ENCODE measurements at regions not wholly inside any gene's neighbourhood (a gene's known extent, or its start where the extent isn't known, plus 50 kb on each side); places are given as distances from the start of the nearest gene placed in this dataset.
"Not testable (repeated sequence)": the region's sequence is repeated elsewhere in the genome, so short reads cannot be mapped to it uniquely, and the experiment has no call there.

GRCh38 chr14:105641075-105641937 lies 114.9 kb downstream of the TMEM121 start:
- H3K4me3 Mint-ChIP-seq, result no peak overlapping the region
- WGBS (ENCODE audit: insufficient coverage), result 93% methylated on average over 13 of the region's 17 CpGs
- Histone ChIP-seq H3K4me1 (ENCODE audit: control insufficient read depth in 2 of 2, insufficient read depth in 2 of 2, low read length in 2 of 2) (peaks cover 0 to 12% of the 10 kb centered on the region in 2 donors), H3K79me2 (ENCODE audit: control insufficient read depth, insufficient read depth, low read length) (no peaks in the 10 kb centered on the region), H4K20me1 (ENCODE audit: control insufficient read depth, insufficient read depth, low read length, poor library complexity, severe bottlenecking) (no peaks in the 10 kb centered on the region), H3K9me3 (ENCODE audit: control extremely low read depth in 1 of 3, control insufficient read depth in 2 of 3, insufficient read depth in 1 of 3, low read length in 2 of 3) (no peaks in the 10 kb centered on the region), H3K36me3 (replicated peaks in 1 of 2; ENCODE audit: control extremely low read depth in 1 of 2, control insufficient read depth in 1 of 2, extremely low read depth in 1 of 2, insufficient read depth in 2 of 2, low read length in 1 of 2) (peaks cover 0 to 22% of the 10 kb centered on the region in 2 experiments), H3K9ac (ENCODE audit: low read length) (no peak overlapping the region), H3K4me2 (replicated peaks; ENCODE audit: low read depth, low read length, poor library complexity, severe bottlenecking) (no peak overlapping the region), H2AFZ (ENCODE audit: insufficient read depth, low read depth, low read length, poor library complexity, severe bottlenecking) (no peak overlapping the region), H3K4me3 (ENCODE audit: control extremely low read depth in 1 of 5, extremely low read depth in 1 of 5, insufficient read depth in 1 of 5, low read depth in 2 of 5, low read length in 4 of 5) (no peak overlapping the region), H3K27ac (ENCODE audit: low read length in 2 of 2) (no peak overlapping the region), H3K27me3 (replicated peaks in 1 of 4; ENCODE audit: control extremely low read depth in 1 of 4, control insufficient read depth in 3 of 4, insufficient read depth in 4 of 4, low read length in 3 of 4) (no peaks in the 10 kb centered on the region)
- POLR2A ChIA-PET, result interaction anchor here (0.6 to 0.7 kb wide), 2 partner anchors 159 to 943 kb away, joined by 11 to 12 read pairs; no protein-coding TSS in a partner anchor
- no peak for ATAC-seq (ENCODE audit: low read depth)
- H3K4me1 Mint-ChIP-seq, result peaks cover 15% of the 10 kb centered on the region
- H3K9me3 Mint-ChIP-seq (ENCODE audit: insufficient read depth), result no peaks in the 10 kb centered on the region
- TF ChIP-seq CTCF (IDR thresholded peaks at IDR 0.05), result no peak
- no peak for TF ChIP-seq EZH2 (IDR thresholded peaks at IDR 0.05; ENCODE audit: borderline replicate concordance, insufficient read depth, low read depth, low read length, poor library complexity, severe bottlenecking)
- peak overlapping the region; percentile 74 for H3K27ac Mint-ChIP-seq
- no peaks in the 10 kb centered on the region for H3K27me3 Mint-ChIP-seq
- DNase-seq, result no peak
- CTCF ChIA-PET, result no interaction called here
- intact Hi-C loops (cut with micrococcal nuclease), result no loop called here

GRCh38 chr14:105641951-105642350 lies 115.6 kb downstream of the TMEM121 start:
- H3K27ac Mint-ChIP-seq; H3K9ac ChIP-seq (ENCODE audit: low read length); H2AFZ ChIP-seq (ENCODE audit: insufficient read depth, low read depth, low read length, poor library complexity, severe bottlenecking); CTCF ChIA-PET; DNase-seq; H3K9me3 ChIP-seq (ENCODE audit: control extremely low read depth in 1 of 3, control insufficient read depth in 2 of 3, insufficient read depth in 1 of 3, low read length in 2 of 3); H3K9me3 Mint-ChIP-seq (ENCODE audit: insufficient read depth); H3K4me3 Mint-ChIP-seq; H3K27ac ChIP-seq (ENCODE audit: low read length in 2 of 2); H3K4me2 ChIP-seq (replicated peaks; ENCODE audit: low read depth, low read length, poor library complexity, severe bottlenecking); H3K27me3 Mint-ChIP-seq; H3K79me2 ChIP-seq (ENCODE audit: control insufficient read depth, insufficient read depth, low read length); H3K4me3 ChIP-seq (ENCODE audit: control extremely low read depth in 1 of 5, extremely low read depth in 1 of 5, insufficient read depth in 1 of 5, low read depth in 2 of 5, low read length in 4 of 5); H4K20me1 ChIP-seq (ENCODE audit: control insufficient read depth, insufficient read depth, low read length, poor library complexity, severe bottlenecking); intact Hi-C loops (cut with micrococcal nuclease); H3K27me3 ChIP-seq (replicated peaks in 1 of 4; ENCODE audit: control extremely low read depth in 1 of 4, control insufficient read depth in 3 of 4, insufficient read depth in 4 of 4, low read length in 3 of 4); ATAC-seq (ENCODE audit: low read depth): not testable (repeated sequence)
- WGBS (ENCODE audit: insufficient coverage), result 95% methylated on average over 4 of the region's 12 CpGs
- peaks cover 18% of the 10 kb centered on the region for H3K4me1 Mint-ChIP-seq
- POLR2A ChIA-PET, result interaction anchor here (0.7 kb wide), 1 partner anchor 942 kb away, joined by 11 read pairs; no protein-coding TSS in a partner anchor
- Histone ChIP-seq H3K36me3 (replicated peaks in 1 of 2; ENCODE audit: control extremely low read depth in 1 of 2, control insufficient read depth in 1 of 2, extremely low read depth in 1 of 2, insufficient read depth in 2 of 2, low read length in 1 of 2) (peaks cover 0 to 29% of the 10 kb centered on the region in 2 experiments), H3K4me1 (ENCODE audit: control insufficient read depth in 2 of 2, insufficient read depth in 2 of 2, low read length in 2 of 2) (peaks cover 5 to 19% of the 10 kb centered on the region in 2 donors)

GRCh38 chr14:105642486-105642885 lies 116.1 kb downstream of the TMEM121 start:
- WGBS (ENCODE audit: insufficient coverage), result no CpG with 5 or more reads among the region's 19 CpGs
- H3K27ac Mint-ChIP-seq, result peak overlapping the region; percentile 32
- H3K4me1 ChIP-seq (ENCODE audit: control insufficient read depth in 2 of 2, insufficient read depth in 2 of 2, low read length in 2 of 2), result peaks cover 6 to 22% of the 10 kb centered on the region in 2 donors
- peaks cover 0 to 31% of the 10 kb centered on the region in 2 experiments for H3K36me3 ChIP-seq (replicated peaks in 1 of 2; ENCODE audit: control extremely low read depth in 1 of 2, control insufficient read depth in 1 of 2, extremely low read depth in 1 of 2, insufficient read depth in 2 of 2, low read length in 1 of 2)
- peaks cover 20% of the 10 kb centered on the region for H3K4me1 Mint-ChIP-seq
- H2AFZ ChIP-seq (ENCODE audit: insufficient read depth, low read depth, low read length, poor library complexity, severe bottlenecking); POLR2A ChIA-PET; H3K27ac ChIP-seq (ENCODE audit: low read length in 2 of 2); H3K9me3 Mint-ChIP-seq (ENCODE audit: insufficient read depth); H3K9ac ChIP-seq (ENCODE audit: low read length); H3K4me3 Mint-ChIP-seq; H4K20me1 ChIP-seq (ENCODE audit: control insufficient read depth, insufficient read depth, low read length, poor library complexity, severe bottlenecking); H3K4me3 ChIP-seq (ENCODE audit: control extremely low read depth in 1 of 5, extremely low read depth in 1 of 5, insufficient read depth in 1 of 5, low read depth in 2 of 5, low read length in 4 of 5); DNase-seq; ATAC-seq (ENCODE audit: low read depth); H3K27me3 Mint-ChIP-seq; H3K79me2 ChIP-seq (ENCODE audit: control insufficient read depth, insufficient read depth, low read length); H3K9me3 ChIP-seq (ENCODE audit: control extremely low read depth in 1 of 3, control insufficient read depth in 2 of 3, insufficient read depth in 1 of 3, low read length in 2 of 3); intact Hi-C loops (cut with micrococcal nuclease); CTCF ChIA-PET; H3K4me2 ChIP-seq (replicated peaks; ENCODE audit: low read depth, low read length, poor library complexity, severe bottlenecking); H3K27me3 ChIP-seq (replicated peaks in 1 of 4; ENCODE audit: control extremely low read depth in 1 of 4, control insufficient read depth in 3 of 4, insufficient read depth in 4 of 4, low read length in 3 of 4): not testable (repeated sequence)
